ENCODE measurements at regions not wholly inside any gene's neighbourhood (a gene's known extent, or its start where the extent isn't known, plus 50 kb on each side); places are given as distances from the start of the nearest gene placed in this dataset.

DNA sequence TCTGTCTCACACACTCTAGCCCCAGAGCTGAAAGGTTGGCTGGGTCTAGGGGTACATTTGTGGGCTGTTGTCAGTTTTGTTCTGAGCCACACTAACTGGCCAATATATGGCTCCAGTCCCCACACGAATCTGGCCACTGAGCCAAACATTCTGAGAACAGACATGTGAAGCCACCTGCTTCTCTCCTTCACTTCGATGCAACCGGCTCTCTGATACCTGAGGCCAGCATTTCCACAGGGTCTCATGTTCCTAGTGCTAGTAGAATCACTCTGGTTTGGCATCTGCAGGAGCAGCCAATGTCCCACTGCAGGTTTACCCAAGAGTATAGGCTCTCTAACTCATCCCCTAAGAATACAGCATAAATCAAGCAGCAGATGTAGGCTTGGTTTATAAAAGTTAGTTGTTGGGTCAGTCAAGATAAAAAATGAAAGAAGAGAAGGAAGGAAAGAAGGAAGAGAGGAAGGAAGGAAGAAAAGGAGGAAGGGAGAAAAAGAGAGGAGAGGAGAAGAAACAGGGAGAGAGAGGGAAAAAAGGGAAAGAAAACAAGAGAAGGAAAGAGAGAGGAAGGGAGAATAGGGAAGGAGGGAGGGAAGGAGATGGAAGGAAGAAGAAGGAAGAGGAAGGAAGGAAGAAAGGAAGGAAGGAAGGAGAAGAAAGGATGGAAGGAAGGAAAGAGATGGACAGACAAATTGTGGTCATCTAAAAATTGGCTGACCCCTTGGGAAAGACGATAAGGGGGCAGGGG lies 75.1 kb downstream of the STRA8 start:
- Histone ChIP-seq H3K27me3 (no peaks in the 10 kb centered on the region), H3K9me3 (no peaks in the 10 kb centered on the region), H3K4me3 (no peak overlapping the region), H3K27ac (no peak overlapping the region), H3K36me3 (no peaks in the 10 kb centered on the region), H3K4me1 (peaks cover 0 to 4% of the 10 kb centered on the region in 2 donors)
- intact Hi-C loops (cut with DNase I; ENCODE audit: low total_unique reads), result no loop called here
- DNase-seq, result no peak
- in situ Hi-C loops (cut with MboI; ENCODE audit: low sequenced_read_pairs in 4 of 4), result no loop called here
- TF ChIP-seq CTCF (IDR thresholded peaks at IDR 0.05 in 4 of 5, conservative IDR thresholded peaks at IDR 0.05 in 1 of 5) (no peak), POLR2A (IDR thresholded peaks at IDR 0.05) (no peak)
- peak; percentile 45 to 62 for ATAC-seq
